ENCODE measurements at regions not wholly inside any gene's neighbourhood (a gene's known extent, or its start where the extent isn't known, plus 50 kb on each side); places are given as distances from the start of the nearest gene placed in this dataset.
A peak's percentile ranks its signal among the peaks of the same experiment; 100 is the strongest.

- no peak for DNase-seq
- no peaks in the 10 kb centered on the region for H3K27me3 ChIP-seq (ENCODE audit: low read depth)
- no peak overlapping the region for H3K4me3 ChIP-seq
- H3K36me3 ChIP-seq, result no peaks in the 10 kb centered on the region
- TF ChIP-seq, protein P1, sequence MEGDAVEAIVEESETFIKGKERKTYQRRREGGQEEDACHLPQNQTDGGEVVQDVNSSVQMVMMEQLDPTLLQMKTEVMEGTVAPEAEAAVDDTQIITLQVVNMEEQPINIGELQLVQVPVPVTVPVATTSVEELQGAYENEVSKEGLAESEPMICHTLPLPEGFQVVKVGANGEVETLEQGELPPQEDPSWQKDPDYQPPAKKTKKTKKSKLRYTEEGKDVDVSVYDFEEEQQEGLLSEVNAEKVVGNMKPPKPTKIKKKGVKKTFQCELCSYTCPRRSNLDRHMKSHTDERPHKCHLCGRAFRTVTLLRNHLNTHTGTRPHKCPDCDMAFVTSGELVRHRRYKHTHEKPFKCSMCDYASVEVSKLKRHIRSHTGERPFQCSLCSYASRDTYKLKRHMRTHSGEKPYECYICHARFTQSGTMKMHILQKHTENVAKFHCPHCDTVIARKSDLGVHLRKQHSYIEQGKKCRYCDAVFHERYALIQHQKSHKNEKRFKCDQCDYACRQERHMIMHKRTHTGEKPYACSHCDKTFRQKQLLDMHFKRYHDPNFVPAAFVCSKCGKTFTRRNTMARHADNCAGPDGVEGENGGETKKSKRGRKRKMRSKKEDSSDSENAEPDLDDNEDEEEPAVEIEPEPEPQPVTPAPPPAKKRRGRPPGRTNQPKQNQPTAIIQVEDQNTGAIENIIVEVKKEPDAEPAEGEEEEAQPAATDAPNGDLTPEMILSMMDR (IDR thresholded peaks at IDR 0.05; ENCODE audit: borderline replicate concordance), result no peak
- intact Hi-C loops (cut with micrococcal nuclease), result no loop called here
- H3K9me3 ChIP-seq (replicated peaks), result no peaks in the 10 kb centered on the region
- no peak overlapping the region for H3K27ac ChIP-seq (replicated peaks)
- H3K4me1 ChIP-seq, result no peaks in the 10 kb centered on the region
These were observed 574.2 kb downstream of the NUF2 start for GRCh38 chr1:163896001-163896400.

DNA sequence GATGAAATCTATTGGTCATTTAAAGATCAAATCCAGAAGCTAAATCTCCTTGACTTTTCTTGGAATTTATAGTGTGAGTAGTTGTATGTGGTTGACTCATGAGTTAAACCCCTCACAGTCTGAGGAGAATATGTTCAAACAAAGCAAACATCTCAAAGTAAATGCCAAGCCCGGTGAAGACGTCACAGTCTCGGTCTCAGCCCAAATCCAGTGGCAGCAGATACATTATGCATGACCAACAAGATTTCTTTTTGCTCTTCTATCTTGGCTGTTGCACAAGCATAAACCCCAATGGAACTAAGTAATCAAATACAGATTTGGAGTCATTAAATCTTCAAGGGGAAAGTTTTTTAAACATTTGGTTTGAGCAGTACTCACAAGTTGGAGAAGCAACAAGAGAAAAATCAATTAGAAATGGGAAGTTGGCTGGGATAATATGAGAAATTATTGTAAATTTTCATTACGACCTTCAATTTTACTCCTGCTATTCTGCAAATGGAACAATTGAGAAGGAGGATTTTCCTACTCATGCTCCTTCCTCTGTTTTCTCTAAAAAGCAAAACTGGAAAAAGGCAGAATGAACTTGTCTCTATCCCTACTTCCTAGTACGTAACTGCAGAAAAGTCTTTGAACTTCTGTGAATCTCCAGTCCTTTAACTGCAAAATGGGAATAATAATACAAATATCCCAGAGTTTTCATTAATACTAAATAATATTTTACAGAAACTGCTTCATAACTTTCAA is 575.8 kb downstream of the NUF2 start:
- H3K27me3 ChIP-seq (ENCODE audit: low read depth), result no peaks in the 10 kb centered on the region
- no peaks in the 10 kb centered on the region for H3K36me3 ChIP-seq
- no peaks in the 10 kb centered on the region for H3K9me3 ChIP-seq (replicated peaks)
- peak overlapping the region; percentile 40 for H3K27ac ChIP-seq (replicated peaks)
- H3K4me3 ChIP-seq, result no peak overlapping the region
- peak; percentile 52 for DNase-seq
- no peaks in the 10 kb centered on the region for H3K4me1 ChIP-seq
- TF ChIP-seq, protein P1 (IDR thresholded peaks at IDR 0.05; ENCODE audit: borderline replicate concordance), result no peak
- intact Hi-C loops (cut with micrococcal nuclease), result no loop called here

GRCh38 chr1:163906283-163906682 is 584.5 kb downstream of the NUF2 start:
- H3K27me3 ChIP-seq (ENCODE audit: low read depth), result no peaks in the 10 kb centered on the region
- no peaks in the 10 kb centered on the region for H3K36me3 ChIP-seq
- no peak for DNase-seq
- no peaks in the 10 kb centered on the region for H3K4me1 ChIP-seq
- H3K4me3 ChIP-seq, result no peak overlapping the region
- intact Hi-C loops (cut with micrococcal nuclease), result no loop called here
- no peak overlapping the region for H3K27ac ChIP-seq (replicated peaks)
- TF ChIP-seq, protein P1 (IDR thresholded peaks at IDR 0.05; ENCODE audit: borderline replicate concordance), result no peak
- H3K9me3 ChIP-seq (replicated peaks), result peaks cover 22% of the 10 kb centered on the region

DNA sequence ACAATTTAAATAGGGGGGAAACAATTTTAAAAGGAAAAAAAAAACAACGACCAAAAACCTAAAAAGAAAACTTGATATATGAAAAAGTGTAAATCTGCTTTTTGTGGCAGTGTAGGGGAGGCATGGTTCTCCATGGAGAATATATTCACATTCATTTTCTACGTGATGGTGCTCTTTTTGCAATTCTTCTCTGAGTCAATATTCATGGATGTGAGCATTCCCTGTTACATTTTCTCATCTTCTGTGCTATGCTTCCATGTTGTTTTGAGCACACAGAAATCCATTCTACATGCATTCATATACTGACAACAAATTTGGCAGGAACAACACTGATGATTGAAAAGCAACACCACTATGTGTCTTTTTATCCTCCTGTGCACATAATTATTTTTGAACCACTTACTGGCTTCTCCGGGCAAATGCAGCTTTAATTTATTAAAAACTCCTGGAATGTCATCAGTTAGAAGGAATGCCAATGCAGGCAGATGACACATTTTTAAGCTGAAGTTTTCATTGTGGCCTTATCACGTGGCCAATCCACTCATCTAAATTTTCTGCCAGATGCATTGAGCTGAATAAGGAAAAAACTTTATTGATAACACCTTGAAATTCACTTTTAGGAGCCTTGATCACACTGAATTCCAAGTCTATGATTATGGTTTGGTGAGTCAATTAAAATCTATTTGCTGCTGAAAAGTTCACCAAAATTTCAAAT is 590.6 kb downstream of the NUF2 start:
- TF ChIP-seq, protein P1 (IDR thresholded peaks at IDR 0.05; ENCODE audit: borderline replicate concordance), result no peak

DNA sequence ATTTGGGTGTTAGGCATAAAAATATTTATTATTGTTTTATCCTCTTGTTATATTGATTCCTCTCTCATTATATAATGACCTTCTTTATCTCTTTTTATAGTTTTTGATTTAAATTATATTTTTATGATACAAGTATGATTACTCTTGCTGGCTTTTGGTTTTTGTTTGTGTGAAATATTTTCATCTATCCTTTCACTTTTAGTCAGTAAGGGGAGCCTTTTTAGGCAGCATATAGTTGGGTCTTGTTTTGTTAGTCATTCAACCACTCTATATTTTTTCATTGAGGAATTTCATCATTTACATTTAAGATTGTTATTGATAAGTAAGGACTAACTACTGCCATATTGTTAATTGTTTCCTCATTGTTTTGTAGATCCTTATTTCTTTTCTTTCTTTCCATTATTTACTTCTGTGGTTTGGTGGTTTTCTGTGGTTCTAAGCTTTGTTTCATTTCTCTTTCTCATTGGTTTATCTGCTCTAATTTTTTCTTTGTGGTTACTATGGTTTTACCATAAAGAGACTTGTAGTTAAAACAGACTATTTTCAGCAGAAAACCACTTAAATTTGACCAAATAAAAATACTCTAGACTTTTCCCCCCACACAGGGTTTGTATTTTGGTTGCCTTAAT is 593.1 kb downstream of the NUF2 start:
- Histone ChIP-seq H3K27ac (replicated peaks) (no peak overlapping the region), H3K36me3 (no peaks in the 10 kb centered on the region), H3K4me1 (no peaks in the 10 kb centered on the region), H3K9me3 (replicated peaks) (no peaks in the 10 kb centered on the region), H3K4me3 (no peak overlapping the region), H3K27me3 (ENCODE audit: low read depth) (no peaks in the 10 kb centered on the region)
- TF ChIP-seq, protein P1 (IDR thresholded peaks at IDR 0.05; ENCODE audit: borderline replicate concordance), result no peak
- intact Hi-C loops (cut with micrococcal nuclease), result no loop called here
- no peak for DNase-seq

More for the DNA sequence above, 590.6 kb downstream of the NUF2 start:
- H3K9me3 ChIP-seq (replicated peaks), result peaks cover 22% of the 10 kb centered on the region
- H3K4me3 ChIP-seq, result no peak overlapping the region
- intact Hi-C loops (cut with micrococcal nuclease), result no loop called here
- H3K4me1 ChIP-seq, result no peaks in the 10 kb centered on the region
- no peak overlapping the region for H3K27ac ChIP-seq (replicated peaks)
- no peaks in the 10 kb centered on the region for H3K36me3 ChIP-seq
- no peak for DNase-seq
- H3K27me3 ChIP-seq (ENCODE audit: low read depth), result no peaks in the 10 kb centered on the region
